IMR-90 (cell line): ENCODE measurements at regions not wholly inside any gene's neighbourhood (a gene's known extent, or its start where the extent isn't known, plus 50 kb on each side); places are given as distances from the start of the nearest gene placed in this dataset.

Experiments
- ATAC-seq: fragments of 200-7000 bp; cut with Tn5 transposase; 2 replicates; pipeline ENCODE4 v1.9.1; 2020; ENCODE audit warnings: low read depth, mild to moderate bottlenecking, moderate library complexity
- BruUV-seq: library from RNA; stranded (reverse); fragments of 400-500 nt; replicated peaks from 2 replicates; lab custom pipeline; 2021; lab: Mats Ljungman, UMichigan
- CTCF ChIA-PET: fragments of 300-600 bp; formaldehyde crosslinking; extraction: SDS; loops from one replicate; lab custom pipeline; 2021; ENCODE audit warnings: antibody characterized with exemption; lab: Yijun Ruan, JAX
- POLR2A ChIA-PET: fragments of 300-600 bp; sonication (Branson Sonifier 250); formaldehyde crosslinking; loops from one replicate; lab custom pipeline; 2022; ENCODE audit warnings: antibody characterized with exemption; ENCODE audit not compliant: unreplicated experiment; lab: Charles Lee
- DNase-seq: peaks from one replicate; pipeline ENCODE4 v3.0.0; 2013
- H2AFZ ChIP-seq: replicated peaks from 2 replicates; pipeline ENCODE3; 2013; ENCODE audit warnings: low read length, mild to moderate bottlenecking; ENCODE audit not compliant: poor library complexity
- H2AK5ac ChIP-seq: 2 replicates; pipeline ENCODE4 v1.6.1; 2013; ENCODE audit warnings: low read depth, low read length, inconsistent platforms
- H2AK9ac ChIP-seq: replicated peaks from 2 replicates; pipeline ENCODE3; 2013; ENCODE audit warnings: mild to moderate bottlenecking, low read depth, low read length, moderate library complexity; ENCODE audit not compliant: poor library complexity
- H2BK120ac ChIP-seq: 2 replicates; pipeline ENCODE4 v1.6.1; 2013; ENCODE audit warnings: low read depth, low read length, inconsistent platforms
- H2BK15ac ChIP-seq: 3 replicates; pipeline ENCODE4 v1.6.1; 2013; ENCODE audit warnings: low read depth, low read length, inconsistent platforms
- H2BK20ac ChIP-seq: 2 replicates; pipeline ENCODE4 v1.6.1; 2013; ENCODE audit warnings: low read depth, mild to moderate bottlenecking, inconsistent platforms, low read length, moderate library complexity
- H2BK5ac ChIP-seq: 2 replicates; pipeline ENCODE4 v1.6.1; 2013; ENCODE audit warnings: mild to moderate bottlenecking, low read depth, low read length, inconsistent platforms; ENCODE audit not compliant: poor library complexity, severe bottlenecking
- H3K14ac ChIP-seq: replicated peaks from 2 replicates; pipeline ENCODE4 v1.6.1; 2013; ENCODE audit warnings: low read depth, low read length, inconsistent platforms
- H3K18ac ChIP-seq: 2 replicates; pipeline ENCODE4 v1.6.1; 2013; ENCODE audit warnings: low read depth, low read length, control low read depth
- H3K23ac ChIP-seq: 2 replicates; pipeline ENCODE4 v1.6.1; 2013; ENCODE audit warnings: low read depth, low read length, inconsistent platforms
- H3K27ac ChIP-seq: 2 replicates; pipeline ENCODE4 v1.5.1; 2013; ENCODE audit warnings: mild to moderate bottlenecking, control low read depth, low read length; ENCODE audit not compliant: insufficient read depth
- H3K27me3 ChIP-seq: 2 replicates; pipeline ENCODE4 v1.6.1; 2013; ENCODE audit warnings: low read length; ENCODE audit not compliant: control insufficient read depth, insufficient read depth
- H3K36me3 ChIP-seq: 2 replicates; pipeline ENCODE4 v1.6.1; 2013; ENCODE audit warnings: low read length, mixed read lengths; ENCODE audit not compliant: control insufficient read depth, insufficient read depth
- H3K4ac ChIP-seq: 2 replicates; pipeline ENCODE4 v1.6.1; 2013; ENCODE audit warnings: low read depth, low read length, inconsistent platforms
- H3K4me1 ChIP-seq: 2 replicates; pipeline ENCODE4 v1.6.1; 2013; ENCODE audit warnings: low read length, mixed read lengths; ENCODE audit not compliant: control insufficient read depth, insufficient read depth
- H3K4me2 ChIP-seq: 2 replicates; pipeline ENCODE4 v1.6.1; 2013; ENCODE audit warnings: low read depth, mild to moderate bottlenecking, control low read depth, low read length, moderate library complexity
- H3K4me3 ChIP-seq: 2 replicates; pipeline ENCODE4 v1.5.1; 2013; ENCODE audit warnings: low read depth, mild to moderate bottlenecking, control low read depth, low read length, moderate library complexity; ENCODE audit not compliant: insufficient read depth
- H3K56ac ChIP-seq: 2 replicates; pipeline ENCODE4 v1.6.1; 2013; ENCODE audit warnings: low read length, inconsistent platforms; ENCODE audit not compliant: insufficient read depth; ENCODE audit errors: extremely low read depth
- H3K79me1 ChIP-seq, 2 experiments: 2 replicates each; pipeline ENCODE4 v1.6.1; 2013; ENCODE audit warnings: low read length in 2 of 2, inconsistent platforms in 1 of 2, low read depth in 1 of 2
- H3K9ac ChIP-seq: 2 replicates; pipeline ENCODE4 v1.6.1; 2013; ENCODE audit warnings: low read depth, low read length, control low read depth
- H3K9me1 ChIP-seq: 2 replicates; pipeline ENCODE4 v1.6.1; 2013; ENCODE audit warnings: low read length, inconsistent platforms; ENCODE audit not compliant: insufficient read depth
- H3K9me3 ChIP-seq: 2 replicates; pipeline ENCODE4 v1.6.1; 2013; ENCODE audit warnings: low read length; ENCODE audit not compliant: control insufficient read depth, insufficient read depth
- H4K20me1 ChIP-seq: 2 replicates; pipeline ENCODE4 v1.6.1; 2013; ENCODE audit warnings: low read length, inconsistent platforms; ENCODE audit not compliant: insufficient read depth
- H4K5ac ChIP-seq: 2 replicates; pipeline ENCODE4 v1.6.1; 2013; ENCODE audit warnings: mild to moderate bottlenecking, low read depth, low read length, control low read depth
- H4K8ac ChIP-seq, 2 experiments: 2 replicates each; pipeline ENCODE4 v1.6.1; 2013; ENCODE audit warnings: low read depth in 2 of 2, low read length in 2 of 2, control low read depth in 1 of 2, inconsistent platforms in 1 of 2
- H4K91ac ChIP-seq: 2 replicates; pipeline ENCODE4 v1.6.1; 2013; ENCODE audit warnings: low read depth, low read length, inconsistent platforms; ENCODE audit not compliant: insufficient read depth
- FOS ChIP-seq: fragments of 150-350 bp; IDR thresholded peaks from 2 replicates; pipeline ENCODE4 v1.6.1; 2016; ENCODE audit warnings: low read depth, low read length
- MXI1 ChIP-seq: IDR thresholded peaks from 2 replicates; pipeline ENCODE4 v1.6.1; 2012; ENCODE audit warnings: low read depth, mild to moderate bottlenecking, low read length, moderate library complexity, borderline replicate concordance
- SMC3 ChIP-seq: fragments of 150-350 bp; IDR thresholded peaks from 2 replicates; pipeline ENCODE4 v1.6.1; 2016; ENCODE audit warnings: low read depth, mild to moderate bottlenecking, antibody characterized with exemption, low read length, moderate library complexity
- WGBS, 2 experiments: methylation state at CpG; one replicate each; pipeline versions ENCODE4 v1.1.5 to v1.1.7; 2013; ENCODE audit warnings: missing lambda C conversion rate in 2 of 2; ENCODE audit not compliant: insufficient read length in 1 of 2; ENCODE audit errors: extremely low coverage in 2 of 2; 5-methylcytosine and 5-hydroxymethylcytosine counted together
- dilution Hi-C: fragments of 300-500 bp; cut with HindIII; formaldehyde crosslinking; loops from one replicate; pipeline ENCODE4 v1.14.3; 2018; ENCODE audit warnings: low sequenced_read_pairs; ENCODE audit not compliant: unreplicated experiment
- in situ Hi-C: fragments of 300-500 bp; cut with MboI; formaldehyde crosslinking; loops from 3 replicates; pipeline ENCODE4 v1.14.3; 2019; ENCODE audit warnings: low sequenced_read_pairs, inconsistent platforms, mixed read lengths
- intact Hi-C: fragments of 100-400 bp; cut with micrococcal nuclease; formaldehyde crosslinking; loops from 2 replicates; pipeline ENCODE4 v1.10.0; 2022

- no peak overlapping the region for H2AK9ac ChIP-seq
- intact Hi-C loops (loop anchor here (5.0 kb wide), 1 partner anchor 179 kb away; no protein-coding TSS in a partner anchor), dilution Hi-C loops (no loop called here), in situ Hi-C loops (no loop called here)
- ChIA-PET CTCF (interaction anchor here (0.6 kb wide), 1 partner anchor 70 kb away, joined by 4 read pairs; no protein-coding TSS in a partner anchor), POLR2A (no interaction called here)
- H4K8ac ChIP-seq = no peak overlapping the region
- H3K4me2 ChIP-seq = no peak overlapping the region
- no peak overlapping the region for H3K18ac ChIP-seq
- H2BK120ac ChIP-seq = no peak overlapping the region
- no TSS peak for BruUV-seq
- DNase-seq = no peak
- no peak overlapping the region for H3K23ac ChIP-seq
- no peaks in the 10 kb centered on the region for H3K4me1 ChIP-seq
- no peak overlapping the region for H2AFZ ChIP-seq
- no peak overlapping the region for H2AK5ac ChIP-seq
- no peaks in the 10 kb centered on the region for H3K9me3 ChIP-seq
- TF ChIP-seq FOS (no peak), SMC3 (no peak), MXI1 (no peak)
- peaks cover 4% of the 10 kb centered on the region; the same call in 1 of the 2 replicates for H3K27me3 ChIP-seq
- no peak overlapping the region for H4K5ac ChIP-seq
- no peak for ATAC-seq
- no peak overlapping the region for H3K4ac ChIP-seq
- no peak overlapping the region for H2BK15ac ChIP-seq
- no peaks in the 10 kb centered on the region for H3K9me1 ChIP-seq
- H2BK5ac ChIP-seq = no peak overlapping the region
- no peaks in the 10 kb centered on the region for H3K79me1 ChIP-seq
- H3K56ac ChIP-seq = no peak overlapping the region
- no CpG with 5 or more reads among the region's 1 CpG for WGBS, 2 experiments
- no peak overlapping the region for H3K27ac ChIP-seq
- H3K4me3 ChIP-seq = no peak overlapping the region
- no peak overlapping the region for H3K9ac ChIP-seq
- H2BK20ac ChIP-seq = no peak overlapping the region
- peaks cover 3% of the 10 kb centered on the region; the same call in 1 of the 2 replicates for H4K20me1 ChIP-seq
- no peaks in the 10 kb centered on the region for H3K36me3 ChIP-seq
- no peak overlapping the region for H4K91ac ChIP-seq
- H3K14ac ChIP-seq = no peak overlapping the region
Observed at GRCh38 chr3:159501029-159501428, 487.6 kb upstream of the IL12A start.
